MV-4-11 (cell line): ENCODE measurements at regions not wholly inside any gene's neighbourhood (a gene's known extent, or its start where the extent isn't known, plus 50 kb on each side); places are given as distances from the start of the nearest gene placed in this dataset.

ENCODE experiments used
- DNase-seq: peaks from one replicate; lab custom pipeline; 2025; lab: John Stamatoyannopoulos, UW

GRCh38 chr10:129394518-129395328 is 72.3 kb upstream of the MGMT start:
- no peak for DNase-seq

- no peak for DNase-seq
Observed at GRCh38 chr10:129396021-129396722, 70.9 kb upstream of the MGMT start.

- DNase-seq = no peak
Observed at GRCh38 chr10:129397198-129397974, 69.7 kb upstream of the MGMT start.

- no peak for DNase-seq
Observed at GRCh38 chr10:129398711-129399141, 68.3 kb upstream of the MGMT start.

GRCh38 chr10:129400426-129400825 is 66.6 kb upstream of the MGMT start:
- DNase-seq = no peak

- no peak for DNase-seq
Observed at GRCh38 chr10:129402459-129402858, 64.6 kb upstream of the MGMT start.

- DNase-seq = no peak
Observed at GRCh38 chr10:129404091-129404490, 63.0 kb upstream of the MGMT start.

- DNase-seq = no peak
Observed at GRCh38 chr10:129405389-129405788, 61.7 kb upstream of the MGMT start.

- DNase-seq = no peak
Observed at GRCh38 chr10:129410688-129411392, 56.2 kb upstream of the MGMT start.

- no peak for DNase-seq
Observed at GRCh38 chr10:129411393-129411705, 55.7 kb upstream of the MGMT start.

GRCh38 chr10:129411772-129412171 is 55.3 kb upstream of the MGMT start:
- no peak for DNase-seq

- no peak for DNase-seq
Observed at GRCh38 chr10:129413024-129413423, 54.0 kb upstream of the MGMT start.

- DNase-seq = no peak
Observed at GRCh38 chr10:129415215-129416140, 51.6 kb upstream of the MGMT start.

- DNase-seq = no peak
Observed at GRCh38 chr10:129416155-129416554, 50.9 kb upstream of the MGMT start.

GRCh38 chr10:129416956-129417765 is 49.9 kb upstream of the MGMT start:
- no peak for DNase-seq
